ENCODE measurements at regions not wholly inside any gene's neighbourhood (a gene's known extent, or its start where the extent isn't known, plus 50 kb on each side); places are given as distances from the start of the nearest gene placed in this dataset.

DNA sequence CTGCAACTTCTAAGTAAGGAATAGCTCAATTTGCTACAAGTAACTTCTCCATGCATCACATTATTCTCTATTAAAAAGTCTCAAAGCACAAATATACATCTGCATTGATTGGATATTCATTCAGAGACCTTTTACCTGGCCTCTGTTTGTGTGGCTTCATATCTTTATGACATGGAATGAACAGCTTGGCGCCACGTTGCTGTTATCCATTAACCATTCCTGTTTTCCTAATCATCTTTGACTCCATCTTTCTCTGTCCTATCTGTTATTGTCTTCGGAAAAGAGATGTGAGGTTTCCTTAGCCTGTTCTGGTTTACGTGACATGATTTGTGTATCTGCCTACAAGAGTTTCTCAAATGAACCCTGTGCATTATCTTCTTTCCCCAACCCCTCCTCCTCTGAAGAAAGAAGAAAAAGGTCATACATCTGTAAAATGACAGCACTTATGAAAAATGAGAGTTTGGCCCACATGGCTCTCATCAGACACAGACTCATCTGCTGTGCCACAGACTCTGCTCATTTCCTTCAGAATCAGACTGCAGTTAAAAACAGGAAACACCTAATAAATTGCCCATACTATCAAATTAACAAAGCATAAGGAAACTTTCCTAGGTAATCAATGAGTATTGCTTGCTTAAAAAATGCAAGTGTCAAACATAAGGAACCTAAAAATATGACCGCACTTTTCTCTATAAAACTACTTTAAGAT is 347.6 kb upstream of the FAM241A start:
- H3K36me3 ChIP-seq: no peaks in the 10 kb centered on the region
- no peak overlapping the region for H3K4me3 ChIP-seq
- no peak overlapping the region for H3K27ac ChIP-seq
- H3K9me3 ChIP-seq: no peaks in the 10 kb centered on the region
- H3K4me1 ChIP-seq: no peaks in the 10 kb centered on the region
- H3K27me3 ChIP-seq: no peaks in the 10 kb centered on the region
- TF ChIP-seq POLR2AphosphoS5 (IDR thresholded peaks at IDR 0.05): no peak
- no peak for TF ChIP-seq CTCF (IDR thresholded peaks at IDR 0.05)
- no peak for TF ChIP-seq EP300 (IDR thresholded peaks at IDR 0.05)
- no peak for TF ChIP-seq POLR2A (IDR thresholded peaks at IDR 0.05)
- ATAC-seq: no peak
- 40 to 41% methylated on average over 4 of the region's 5 CpGs for WGBS, 2 donors (ENCODE audit: low coverage in 1 of 2)

- Histone ChIP-seq H3K27ac (no peak overlapping the region), H3K27me3 (no peaks in the 10 kb centered on the region), H3K9me3 (no peaks in the 10 kb centered on the region), H3K4me3 (no peak overlapping the region), H3K4me1 (no peaks in the 10 kb centered on the region), H3K36me3 (no peaks in the 10 kb centered on the region)
- TF ChIP-seq POLR2A (IDR thresholded peaks at IDR 0.05): no peak
- TF ChIP-seq CTCF (IDR thresholded peaks at IDR 0.05): no peak
- no peak for TF ChIP-seq POLR2AphosphoS5 (IDR thresholded peaks at IDR 0.05)
- no peak for TF ChIP-seq EP300 (IDR thresholded peaks at IDR 0.05)
- no peak for ATAC-seq
- WGBS, 2 donors (ENCODE audit: low coverage in 1 of 2): 65 to 79% methylated on average over 2 of the region's 2 CpGs
Observed at GRCh38 chr4:111798840-111799239, 346.4 kb upstream of the FAM241A start.

- TF ChIP-seq EP300 (IDR thresholded peaks at IDR 0.05) (no peak), CTCF (IDR thresholded peaks at IDR 0.05) (no peak), POLR2A (IDR thresholded peaks at IDR 0.05) (no peak), POLR2AphosphoS5 (IDR thresholded peaks at IDR 0.05) (no peak)
- no peak overlapping the region for H3K4me3 ChIP-seq
- no peaks in the 10 kb centered on the region for H3K36me3 ChIP-seq
- no peaks in the 10 kb centered on the region for H3K4me1 ChIP-seq
- WGBS, 2 donors (ENCODE audit: low coverage in 1 of 2): 100% methylated on average over 2 of the region's 2 CpGs
- no peak overlapping the region for H3K27ac ChIP-seq
- H3K27me3 ChIP-seq: no peaks in the 10 kb centered on the region
- H3K9me3 ChIP-seq: no peaks in the 10 kb centered on the region
- no peak for ATAC-seq
Observed at GRCh38 chr4:111800551-111800950, 344.7 kb upstream of the FAM241A start.

GRCh38 chr4:111802191-111802590 is 343.1 kb upstream of the FAM241A start:
- no peak for ATAC-seq
- no peaks in the 10 kb centered on the region for H3K9me3 ChIP-seq
- H3K27me3 ChIP-seq: no peaks in the 10 kb centered on the region
- TF ChIP-seq EP300 (IDR thresholded peaks at IDR 0.05): no peak
- no peak for TF ChIP-seq CTCF (IDR thresholded peaks at IDR 0.05)
- no peak for TF ChIP-seq POLR2A (IDR thresholded peaks at IDR 0.05)
- TF ChIP-seq POLR2AphosphoS5 (IDR thresholded peaks at IDR 0.05): no peak
- H3K27ac ChIP-seq: no peak overlapping the region
- H3K36me3 ChIP-seq: no peaks in the 10 kb centered on the region
- WGBS, 2 donors (ENCODE audit: low coverage in 1 of 2): 39 to 60% methylated on average over 3 of the region's 3 CpGs
- no peaks in the 10 kb centered on the region for H3K4me1 ChIP-seq
- H3K4me3 ChIP-seq: no peak overlapping the region

DNA sequence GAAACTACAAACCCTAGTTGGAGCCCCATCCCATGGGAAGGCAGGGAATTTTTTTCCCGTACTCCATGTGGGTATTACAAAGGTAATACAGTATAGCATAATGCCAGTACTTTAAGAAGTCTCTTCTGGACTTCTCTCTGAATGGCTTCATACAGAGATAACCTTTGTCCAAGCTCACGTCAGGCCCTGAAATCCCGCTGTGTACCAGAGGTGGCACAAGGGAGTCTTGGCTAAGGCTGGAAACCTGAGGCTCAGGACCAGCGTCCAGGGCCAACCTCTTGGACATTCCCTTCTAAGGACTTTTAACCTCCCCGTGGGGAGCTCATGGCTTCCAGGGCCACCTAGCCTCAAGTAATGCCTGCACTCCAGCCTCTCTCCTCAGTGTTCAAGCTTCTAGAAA is 338.9 kb upstream of the FAM241A start:
- no peaks in the 10 kb centered on the region for H3K4me1 ChIP-seq
- peaks cover 14% of the 10 kb centered on the region for H3K27me3 ChIP-seq
- no peak overlapping the region for H3K27ac ChIP-seq
- no peaks in the 10 kb centered on the region for H3K9me3 ChIP-seq
- no peak for TF ChIP-seq CTCF (IDR thresholded peaks at IDR 0.05)
- TF ChIP-seq EP300 (IDR thresholded peaks at IDR 0.05): no peak
- TF ChIP-seq POLR2A (IDR thresholded peaks at IDR 0.05): no peak
- 86 to 87% methylated on average over 1 to 5 of the region's 5 CpGs for WGBS, 2 donors (ENCODE audit: low coverage in 1 of 2)
- H3K36me3 ChIP-seq: no peaks in the 10 kb centered on the region
- no peak overlapping the region for H3K4me3 ChIP-seq
- ATAC-seq: no peak
